Uterus (tissue), 2 donors: ENCODE measurements at regions not wholly inside any gene's neighbourhood (a gene's known extent, or its start where the extent isn't known, plus 50 kb on each side); places are given as distances from the start of the nearest gene placed in this dataset.

ENCODE experiments used
- POLR2A ChIP-seq, 2 donors: fragments of 450-650 bp; IDR thresholded peaks; one replicate each; pipeline ENCODE4 v1.6.1; 2016; ENCODE audit warnings: antibody characterized with exemption in 2 of 2, mild to moderate bottlenecking in 1 of 2, moderate library complexity in 1 of 2
- TF ChIP-seq, protein P1 (sequence below), 4 experiments: fragments of 200-600 bp in 2 of 4; fragments of 450-650 bp in 2 of 4; sonication (generic) in 2 of 4; IDR thresholded peaks; one replicate each; pipeline ENCODE4 v1.5.1; 2016 to 2019; ENCODE audit warnings: antibody characterized with exemption in 4 of 4, mild to moderate bottlenecking in 2 of 4, moderate library complexity in 1 of 4

DNA sequence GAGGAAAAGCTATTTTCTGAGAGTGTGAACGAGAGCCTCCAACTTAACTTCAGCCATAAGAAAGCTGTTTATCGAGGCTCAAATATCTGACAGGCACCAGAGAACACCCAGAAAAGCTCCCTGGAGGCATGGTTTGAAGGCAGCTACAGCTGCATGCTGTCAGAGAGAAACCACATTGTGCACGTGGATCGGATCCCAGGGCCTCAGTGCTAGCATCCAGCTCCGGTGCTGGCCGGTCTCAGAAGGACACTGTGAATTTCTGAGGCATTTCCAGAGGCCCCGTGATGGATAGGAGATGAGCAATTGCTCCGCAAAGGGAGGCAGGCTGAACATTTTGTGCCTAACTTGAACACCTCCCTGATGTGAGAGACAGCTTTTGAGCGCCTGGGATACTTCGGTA lies 315.7 kb downstream of the FGF9 start:
- TF ChIP-seq, protein P1, sequence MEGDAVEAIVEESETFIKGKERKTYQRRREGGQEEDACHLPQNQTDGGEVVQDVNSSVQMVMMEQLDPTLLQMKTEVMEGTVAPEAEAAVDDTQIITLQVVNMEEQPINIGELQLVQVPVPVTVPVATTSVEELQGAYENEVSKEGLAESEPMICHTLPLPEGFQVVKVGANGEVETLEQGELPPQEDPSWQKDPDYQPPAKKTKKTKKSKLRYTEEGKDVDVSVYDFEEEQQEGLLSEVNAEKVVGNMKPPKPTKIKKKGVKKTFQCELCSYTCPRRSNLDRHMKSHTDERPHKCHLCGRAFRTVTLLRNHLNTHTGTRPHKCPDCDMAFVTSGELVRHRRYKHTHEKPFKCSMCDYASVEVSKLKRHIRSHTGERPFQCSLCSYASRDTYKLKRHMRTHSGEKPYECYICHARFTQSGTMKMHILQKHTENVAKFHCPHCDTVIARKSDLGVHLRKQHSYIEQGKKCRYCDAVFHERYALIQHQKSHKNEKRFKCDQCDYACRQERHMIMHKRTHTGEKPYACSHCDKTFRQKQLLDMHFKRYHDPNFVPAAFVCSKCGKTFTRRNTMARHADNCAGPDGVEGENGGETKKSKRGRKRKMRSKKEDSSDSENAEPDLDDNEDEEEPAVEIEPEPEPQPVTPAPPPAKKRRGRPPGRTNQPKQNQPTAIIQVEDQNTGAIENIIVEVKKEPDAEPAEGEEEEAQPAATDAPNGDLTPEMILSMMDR (IDR thresholded peaks at IDR 0.05), result no peak
- no peak for TF ChIP-seq POLR2A (IDR thresholded peaks at IDR 0.05)
